ENCODE measurements at regions not wholly inside any gene's neighbourhood (a gene's known extent, or its start where the extent isn't known, plus 50 kb on each side); places are given as distances from the start of the nearest gene placed in this dataset.

DNA sequence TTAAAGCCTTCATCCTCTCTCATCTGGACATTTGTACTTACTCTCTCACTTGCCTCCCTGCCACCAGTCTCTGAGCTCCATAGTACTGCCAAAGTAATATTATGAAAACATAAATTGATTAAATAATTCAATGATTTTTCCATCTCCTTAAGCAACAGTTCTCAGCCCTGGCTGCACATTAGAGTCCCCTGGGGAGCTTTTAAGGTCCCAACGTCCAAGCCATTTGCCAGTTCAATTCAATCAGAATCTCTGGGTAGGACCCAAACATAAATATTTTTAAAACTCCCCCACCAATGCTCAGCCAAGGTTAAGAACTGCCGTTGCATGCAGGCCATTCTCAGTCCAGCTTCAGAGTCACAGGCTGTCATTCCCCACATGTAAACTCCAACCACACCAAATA, 114.4 kb upstream of the BMAL1 start:
- DNase-seq (ENCODE audit: low read depth) = no peak
- no peak overlapping the region for H3K4me3 ChIP-seq (ENCODE audit: low read depth, low read length)
- TF ChIP-seq CTCF (IDR thresholded peaks at IDR 0.05; ENCODE audit: low read depth, low read length) (no peak), MYC (IDR thresholded peaks at IDR 0.05; ENCODE audit: low read depth, low read length) (no peak), POLR2A (IDR thresholded peaks at IDR 0.05; ENCODE audit: extremely low read depth, insufficient read length) (no peak)
- TF ChIP-seq, protein P1, sequence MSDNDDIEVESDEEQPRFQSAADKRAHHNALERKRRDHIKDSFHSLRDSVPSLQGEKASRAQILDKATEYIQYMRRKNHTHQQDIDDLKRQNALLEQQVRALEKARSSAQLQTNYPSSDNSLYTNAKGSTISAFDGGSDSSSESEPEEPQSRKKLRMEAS (IDR thresholded peaks at IDR 0.05; ENCODE audit: low read depth, low read length) = no peak

- DNase-seq (ENCODE audit: low read depth) = no peak
- TF ChIP-seq CTCF (IDR thresholded peaks at IDR 0.05; ENCODE audit: low read depth, low read length) = no peak
- no peak for TF ChIP-seq POLR2A (IDR thresholded peaks at IDR 0.05; ENCODE audit: extremely low read depth, insufficient read length)
- no peak for TF ChIP-seq MYC (IDR thresholded peaks at IDR 0.05; ENCODE audit: low read depth, low read length)
- TF ChIP-seq, protein P1 (IDR thresholded peaks at IDR 0.05; ENCODE audit: low read depth, low read length) = no peak
- H3K4me3 ChIP-seq (ENCODE audit: low read depth, low read length) = no peak overlapping the region
These were observed 111.6 kb upstream of the BMAL1 start for GRCh38 chr11:13166036-13166435.

- TF ChIP-seq MYC (IDR thresholded peaks at IDR 0.05; ENCODE audit: low read depth, low read length) (no peak), CTCF (IDR thresholded peaks at IDR 0.05; ENCODE audit: low read depth, low read length) (no peak), POLR2A (IDR thresholded peaks at IDR 0.05; ENCODE audit: extremely low read depth, insufficient read length) (no peak)
- TF ChIP-seq, protein P1 (IDR thresholded peaks at IDR 0.05; ENCODE audit: low read depth, low read length) = no peak
- DNase-seq (ENCODE audit: low read depth) = no peak
- H3K4me3 ChIP-seq (ENCODE audit: low read depth, low read length) = no peak overlapping the region
These were observed 109.3 kb upstream of the BMAL1 start for GRCh38 chr11:13168271-13168670.

GRCh38 chr11:13169709-13170108, 107.9 kb upstream of the BMAL1 start:
- no peak overlapping the region for H3K4me3 ChIP-seq (ENCODE audit: low read depth, low read length)
- no peak for DNase-seq (ENCODE audit: low read depth)
- TF ChIP-seq POLR2A (IDR thresholded peaks at IDR 0.05; ENCODE audit: extremely low read depth, insufficient read length) (no peak), CTCF (IDR thresholded peaks at IDR 0.05; ENCODE audit: low read depth, low read length) (no peak), MYC (IDR thresholded peaks at IDR 0.05; ENCODE audit: low read depth, low read length) (no peak)
- TF ChIP-seq, protein P1 (IDR thresholded peaks at IDR 0.05; ENCODE audit: low read depth, low read length) = no peak

- no peak overlapping the region for H3K4me3 ChIP-seq (ENCODE audit: low read depth, low read length)
- TF ChIP-seq POLR2A (IDR thresholded peaks at IDR 0.05; ENCODE audit: extremely low read depth, insufficient read length) (no peak), CTCF (IDR thresholded peaks at IDR 0.05; ENCODE audit: low read depth, low read length) (no peak), MYC (IDR thresholded peaks at IDR 0.05; ENCODE audit: low read depth, low read length) (no peak)
- TF ChIP-seq, protein P1 (IDR thresholded peaks at IDR 0.05; ENCODE audit: low read depth, low read length) = no peak
- DNase-seq (ENCODE audit: low read depth) = no peak
These were observed 103.5 kb upstream of the BMAL1 start for GRCh38 chr11:13174090-13174489.
